Naive thymus-derived CD4-positive, alpha-beta T cell (primary cell): ENCODE measurements at regions not wholly inside any gene's neighbourhood (a gene's known extent, or its start where the extent isn't known, plus 50 kb on each side); places are given as distances from the start of the nearest gene placed in this dataset.
"Not testable (repeated sequence)": the region's sequence is repeated elsewhere in the genome, so short reads cannot be mapped to it uniquely, and the experiment has no call there.

Experiments used
- ATAC-seq: fragments of 150-1000 bp; cut with Tn5 transposase; 2 replicates; pipeline ENCODE4 v1.10.0; 2021; ENCODE audit warnings: mild to moderate bottlenecking, moderate library complexity
- CTCF ChIA-PET: fragments of 350-600 bp; sonication (Branson Sonifier 250); formaldehyde crosslinking; loops from one replicate; lab custom pipeline; 2021; ENCODE audit warnings: antibody characterized with exemption; lab: Charles Lee
- POLR2A ChIA-PET: fragments of 350-600 bp; sonication (Branson Sonifier 250); formaldehyde crosslinking; loops from one replicate; lab custom pipeline; 2021; ENCODE audit warnings: antibody characterized with exemption, inconsistent platforms; lab: Charles Lee
- DNase-seq, 9 donors: peaks; one replicate each; pipeline versions ENCODE4 v3.0.0 to v3.0.0-alpha.2; 2020 to 2022; ENCODE audit warnings: mixed read lengths in 1 of 9
- H3K27ac ChIP-seq: one replicate; pipeline ENCODE4 v1.7.0; 2013; ENCODE audit warnings: mild to moderate bottlenecking, low read depth, low read length, moderate library complexity
- H3K27me3 ChIP-seq, 2 donors: one replicate each; pipeline ENCODE4 v1.7.0; 2013; ENCODE audit warnings: low read length in 2 of 2, mild to moderate bottlenecking in 2 of 2, moderate library complexity in 2 of 2; ENCODE audit not compliant: control insufficient read depth in 2 of 2, insufficient read depth in 2 of 2
- H3K36me3 ChIP-seq, 3 experiments: 1 replicate in 2 of 3; 2 replicates in 1 of 3; pipeline ENCODE4 v1.7.0; 2013; ENCODE audit warnings: low read length in 3 of 3, mild to moderate bottlenecking in 3 of 3, moderate library complexity in 1 of 3; ENCODE audit not compliant: insufficient read depth in 3 of 3, control insufficient read depth in 2 of 3
- H3K4me1 ChIP-seq, 2 donors: one replicate each; pipeline ENCODE4 v1.7.0; 2013; ENCODE audit warnings: low read length in 2 of 2, mild to moderate bottlenecking in 2 of 2, moderate library complexity in 1 of 2; ENCODE audit not compliant: control insufficient read depth in 2 of 2, insufficient read depth in 2 of 2
- H3K4me3 ChIP-seq: 2 replicates; pipeline ENCODE4 v1.7.0; 2013; ENCODE audit warnings: mild to moderate bottlenecking, low read length
- H3K9me3 ChIP-seq, 3 experiments: 1 replicate in 2 of 3; 2 replicates in 1 of 3; pipeline ENCODE4 v1.7.0; 2013; ENCODE audit warnings: low read length in 3 of 3; ENCODE audit not compliant: control insufficient read depth in 2 of 3
- H3K27ac Mint-ChIP-seq, 9 donors: one replicate each; pipeline ENCODE4 v1.8.0; 2020 to 2022; ENCODE audit warnings: mixed read lengths in 9 of 9, mild to moderate bottlenecking in 8 of 9, moderate library complexity in 5 of 9, inconsistent platforms in 2 of 9
- H3K27me3 Mint-ChIP-seq, 5 donors: one replicate each; pipeline ENCODE4 v1.8.0; 2021 to 2022; ENCODE audit warnings: mixed read lengths in 5 of 5, mild to moderate bottlenecking in 1 of 5
- H3K36me3 Mint-ChIP-seq, 5 donors: one replicate each; pipeline ENCODE4 v1.8.0; 2020 to 2022; ENCODE audit warnings: mixed read lengths in 5 of 5, mild to moderate bottlenecking in 3 of 5, inconsistent platforms in 1 of 5
- H3K4me1 Mint-ChIP-seq, 7 donors: one replicate each; pipeline ENCODE4 v1.8.0; 2020 to 2022; ENCODE audit warnings: mixed read lengths in 7 of 7, mild to moderate bottlenecking in 3 of 7, inconsistent platforms in 1 of 7
- H3K4me3 Mint-ChIP-seq, 10 donors: one replicate each; pipeline ENCODE4 v1.8.0; 2020 to 2022; ENCODE audit warnings: mild to moderate bottlenecking in 10 of 10, mixed read lengths in 10 of 10, moderate library complexity in 6 of 10, inconsistent platforms in 2 of 10
- H3K9me3 Mint-ChIP-seq, 11 donors: one replicate each; pipeline ENCODE4 v1.8.0; 2020 to 2022; ENCODE audit warnings: mixed read lengths in 11 of 11, mild to moderate bottlenecking in 4 of 11, inconsistent platforms in 1 of 11, moderate library complexity in 1 of 11
- intact Hi-C, 2 donors: fragments of 100-400 bp; cut with micrococcal nuclease; formaldehyde crosslinking; loops; one replicate each; pipeline ENCODE4 v1.15.1; 2023

DNA sequence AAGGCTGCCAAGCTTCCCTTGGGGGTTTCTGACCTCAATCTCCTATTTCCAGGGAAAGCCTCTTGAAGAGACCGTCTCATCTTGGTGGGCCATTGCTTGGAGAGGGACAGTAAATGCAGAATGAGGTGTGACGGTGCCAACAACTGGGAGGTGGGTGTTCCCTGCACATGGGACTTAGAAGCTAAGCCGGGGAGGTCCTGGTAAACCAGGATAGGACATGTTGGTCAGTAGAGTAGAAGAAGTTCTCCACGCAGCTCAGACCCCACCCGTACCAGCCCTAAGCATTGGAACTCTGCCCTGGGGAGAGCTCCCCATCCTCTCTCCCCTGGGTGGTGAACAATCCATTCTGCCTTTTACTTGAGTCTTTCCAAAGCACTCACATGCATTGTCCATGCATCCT lies 92.0 kb downstream of the SOX1 start:
- Histone ChIP-seq H3K27me3 (no peaks in the 10 kb centered on the region), H3K36me3 (no peaks in the 10 kb centered on the region), H3K4me3 (no peak overlapping the region), H3K27ac (no peak overlapping the region), H3K4me1 (no peaks in the 10 kb centered on the region), H3K9me3 (no peaks in the 10 kb centered on the region)
- no peak for ATAC-seq
- Mint-ChIP-seq H3K27ac (no peak overlapping the region), H3K36me3 (no peaks in the 10 kb centered on the region), H3K4me1 (no peaks in the 10 kb centered on the region), H3K9me3 (peaks cover 0 to 10% (median 4%) of the 10 kb centered on the region in 11 donors), H3K4me3 (no peak overlapping the region), H3K27me3 (peaks cover 16 to 58% (median 48%) of the 10 kb centered on the region in 5 donors)
- ChIA-PET POLR2A (no interaction called here), CTCF (no interaction called here)
- DNase-seq, result no peak
- intact Hi-C loops, result no loop called here

- Histone ChIP-seq H3K4me3 (no peak overlapping the region), H3K27me3 (no peaks in the 10 kb centered on the region), H3K9me3 (no peaks in the 10 kb centered on the region), H3K27ac (no peak overlapping the region), H3K36me3 (no peaks in the 10 kb centered on the region), H3K4me1 (no peaks in the 10 kb centered on the region)
- CTCF ChIA-PET, result no interaction called here
- H3K4me3 Mint-ChIP-seq, result no peak overlapping the region
- intact Hi-C loops, result no loop called here
- no peak overlapping the region for H3K27ac Mint-ChIP-seq
- peaks cover 0 to 10% (median 4%) of the 10 kb centered on the region in 11 donors for H3K9me3 Mint-ChIP-seq
- peaks cover 16 to 51% (median 49%) of the 10 kb centered on the region in 5 donors for H3K27me3 Mint-ChIP-seq
- DNase-seq (no peak), ATAC-seq (no peak)
- POLR2A ChIA-PET, result no interaction called here
- H3K36me3 Mint-ChIP-seq, result no peaks in the 10 kb centered on the region
- no peaks in the 10 kb centered on the region for H3K4me1 Mint-ChIP-seq
These were observed 92.9 kb downstream of the SOX1 start for GRCh38 chr13:112159575-112160547.

DNA sequence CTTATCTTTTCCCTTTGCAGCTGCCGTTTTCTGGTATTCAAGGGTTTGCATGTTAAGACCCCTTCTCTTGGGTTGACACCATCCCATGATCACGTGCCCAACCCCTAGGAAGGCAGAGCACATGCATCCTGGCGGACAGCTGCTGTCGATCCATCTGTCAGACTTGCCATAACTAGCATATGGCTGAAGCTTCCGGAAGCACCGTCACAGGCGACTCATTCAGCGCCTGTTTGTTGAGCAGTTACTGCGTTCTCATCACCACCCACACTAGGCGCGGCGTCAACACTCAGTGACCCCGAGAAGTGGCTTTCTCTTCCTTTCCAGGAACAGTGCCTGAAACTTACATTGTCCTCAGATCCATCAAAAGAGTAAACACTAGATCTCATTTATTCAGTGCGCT lies 93.6 kb downstream of the SOX1 start:
- Mint-ChIP-seq H3K36me3 (no peaks in the 10 kb centered on the region), H3K27me3 (peaks cover 16 to 54% (median 48%) of the 10 kb centered on the region in 5 donors), H3K9me3 (peaks cover 0 to 10% (median 4%) of the 10 kb centered on the region in 11 donors), H3K4me1 (no peaks in the 10 kb centered on the region), H3K4me3 (no peak overlapping the region), H3K27ac (no peak overlapping the region)
- no peaks in the 10 kb centered on the region for H3K36me3 ChIP-seq
- POLR2A ChIA-PET, result no interaction called here
- intact Hi-C loops, result no loop called here
- DNase-seq, result no peak
- no peaks in the 10 kb centered on the region for H3K27me3 ChIP-seq
- no peak overlapping the region for H3K27ac ChIP-seq
- H3K4me3 ChIP-seq, result no peak overlapping the region
- no peaks in the 10 kb centered on the region for H3K4me1 ChIP-seq
- CTCF ChIA-PET, result no interaction called here
- no peak for ATAC-seq
- H3K9me3 ChIP-seq, result no peaks in the 10 kb centered on the region

GRCh38 chr13:112161521-112162301 lies 94.8 kb downstream of the SOX1 start:
- Mint-ChIP-seq H3K36me3 (no peaks in the 10 kb centered on the region), H3K9me3 (peaks cover 0 to 10% (median 4%) of the 10 kb centered on the region in 11 donors), H3K4me1 (no peaks in the 10 kb centered on the region), H3K4me3 (no peak overlapping the region), H3K27me3 (peaks cover 16 to 63% (median 54%) of the 10 kb centered on the region in 5 donors), H3K27ac (no peak overlapping the region)
- DNase-seq (no peak), ATAC-seq (no peak)
- Histone ChIP-seq H3K4me1 (no peaks in the 10 kb centered on the region), H3K27me3 (no peaks in the 10 kb centered on the region), H3K27ac (no peak overlapping the region), H3K36me3 (no peaks in the 10 kb centered on the region), H3K9me3 (no peaks in the 10 kb centered on the region), H3K4me3 (no peak overlapping the region)
- intact Hi-C loops, result no loop called here
- ChIA-PET CTCF (no interaction called here), POLR2A (no interaction called here)

DNA sequence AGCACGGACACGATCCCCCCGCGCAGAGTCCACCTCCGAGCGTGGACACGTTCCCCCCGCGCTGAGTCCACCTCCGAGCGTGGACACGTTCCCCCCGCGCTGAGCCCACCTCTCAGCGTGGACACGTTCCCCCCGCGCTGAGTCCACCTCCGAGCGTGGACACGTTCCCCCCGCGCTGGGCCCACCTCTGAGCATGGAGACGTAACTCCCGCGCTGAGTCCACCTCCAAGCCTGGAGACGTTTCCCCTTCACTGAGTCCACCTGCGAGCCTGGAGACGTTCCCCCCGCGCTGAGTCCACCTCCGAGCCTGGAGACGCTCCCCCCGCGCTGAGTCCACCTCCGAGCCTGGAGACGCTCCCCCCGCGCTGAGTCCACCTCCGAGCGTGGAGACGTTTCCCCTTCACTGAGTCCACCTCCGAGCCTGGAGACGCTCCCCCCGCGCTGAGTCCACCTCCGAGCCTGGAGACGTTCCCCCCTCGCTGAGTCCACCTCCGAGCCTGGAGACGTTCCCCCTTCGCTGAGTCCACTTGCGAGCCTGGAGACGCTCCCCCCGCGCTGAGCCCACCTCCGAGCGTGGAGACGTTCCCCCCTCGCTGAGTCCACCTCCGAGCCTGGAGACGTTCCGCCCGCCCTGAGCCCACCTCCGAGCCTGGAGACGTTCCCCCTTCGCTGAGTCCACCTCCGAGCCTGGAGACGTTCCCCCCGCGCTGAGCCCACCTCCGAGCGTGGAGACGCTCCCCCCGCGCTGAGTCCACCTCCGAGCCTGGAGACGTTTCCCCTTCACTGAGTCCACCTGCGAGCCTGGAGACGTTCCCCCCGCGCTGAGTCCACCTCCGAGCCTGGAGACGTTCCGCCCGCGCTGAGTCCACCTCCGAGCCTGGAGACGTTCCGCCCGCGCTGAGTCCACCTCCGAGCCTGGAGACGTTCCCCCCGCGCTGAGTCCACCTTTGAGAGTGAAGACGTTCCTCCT lies 97.0 kb downstream of the SOX1 start:
- intact Hi-C loops, H3K36me3 Mint-ChIP-seq, H3K27ac Mint-ChIP-seq, CTCF ChIA-PET, H3K36me3 ChIP-seq, POLR2A ChIA-PET, ATAC-seq, DNase-seq, H3K4me1 Mint-ChIP-seq, H3K9me3 Mint-ChIP-seq, H3K4me1 ChIP-seq, H3K9me3 ChIP-seq, H3K4me3 ChIP-seq, H3K4me3 Mint-ChIP-seq, H3K27ac ChIP-seq, H3K27me3 ChIP-seq: not testable (repeated sequence)
- H3K27me3 Mint-ChIP-seq, result peaks cover 16 to 61% (median 44%) of the 10 kb centered on the region in 5 donors

- no peak overlapping the region for H3K27ac Mint-ChIP-seq
- no peaks in the 10 kb centered on the region for H3K4me1 Mint-ChIP-seq
- Histone ChIP-seq H3K4me1 (no peaks in the 10 kb centered on the region), H3K4me3 (no peak overlapping the region), H3K27ac (no peak overlapping the region), H3K27me3 (no peaks in the 10 kb centered on the region), H3K9me3 (no peaks in the 10 kb centered on the region), H3K36me3 (no peaks in the 10 kb centered on the region)
- POLR2A ChIA-PET, result no interaction called here
- peaks cover 0 to 4% (median 0%) of the 10 kb centered on the region in 11 donors for H3K9me3 Mint-ChIP-seq
- H3K27me3 Mint-ChIP-seq, result peaks cover 12 to 44% (median 30%) of the 10 kb centered on the region in 5 donors
- CTCF ChIA-PET, result no interaction called here
- intact Hi-C loops, result no loop called here
- no peaks in the 10 kb centered on the region for H3K36me3 Mint-ChIP-seq
- ATAC-seq (no peak), DNase-seq (no peak)
- no peak overlapping the region for H3K4me3 Mint-ChIP-seq
These were observed 98.8 kb downstream of the SOX1 start for GRCh38 chr13:112165712-112166111.
